Activated T-cell treated with anti-CD3 and anti-CD28 coated beads for 24 hours (primary cell): ENCODE measurements at regions not wholly inside any gene's neighbourhood (a gene's known extent, or its start where the extent isn't known, plus 50 kb on each side); places are given as distances from the start of the nearest gene placed in this dataset.
"Not testable (repeated sequence)": the region's sequence is repeated elsewhere in the genome, so short reads cannot be mapped to it uniquely, and the experiment has no call there.

ENCODE experiments used
- DNase-seq: peaks from one replicate; pipeline ENCODE4 v3.0.0-alpha.2; 2020; ENCODE audit warnings: low read depth

GRCh38 chr7:69516238-69516820 is 81.9 kb upstream of the AUTS2 start:
- no peak for DNase-seq

GRCh38 chr7:69517985-69518704 is 80.1 kb upstream of the AUTS2 start:
- no peak for DNase-seq

GRCh38 chr7:69518705-69519077 is 79.6 kb upstream of the AUTS2 start:
- DNase-seq: no peak

GRCh38 chr7:69526570-69526969 is 71.7 kb upstream of the AUTS2 start:
- no peak for DNase-seq

GRCh38 chr7:69527706-69528105 is 70.6 kb upstream of the AUTS2 start:
- no peak for DNase-seq

- DNase-seq: no peak
Observed at GRCh38 chr7:69531050-69531449, 67.2 kb upstream of the AUTS2 start.

- no peak for DNase-seq
Observed at GRCh38 chr7:69534461-69535041, 63.7 kb upstream of the AUTS2 start.

GRCh38 chr7:69537691-69538090 is 60.6 kb upstream of the AUTS2 start:
- DNase-seq: no peak

GRCh38 chr7:69539531-69539930 is 58.7 kb upstream of the AUTS2 start:
- no peak for DNase-seq

- no peak for DNase-seq
Observed at GRCh38 chr7:69540287-69540686, 58.0 kb upstream of the AUTS2 start.

- not testable (repeated sequence) for DNase-seq
Observed at GRCh38 chr7:69541779-69542432, 56.4 kb upstream of the AUTS2 start.

GRCh38 chr7:69545175-69545574 is 53.1 kb upstream of the AUTS2 start:
- no peak for DNase-seq
